ENCODE measurements at regions not wholly inside any gene's neighbourhood (a gene's known extent, or its start where the extent isn't known, plus 50 kb on each side); places are given as distances from the start of the nearest gene placed in this dataset.
"Not testable (repeated sequence)": the region's sequence is repeated elsewhere in the genome, so short reads cannot be mapped to it uniquely, and the experiment has no call there.

DNA sequence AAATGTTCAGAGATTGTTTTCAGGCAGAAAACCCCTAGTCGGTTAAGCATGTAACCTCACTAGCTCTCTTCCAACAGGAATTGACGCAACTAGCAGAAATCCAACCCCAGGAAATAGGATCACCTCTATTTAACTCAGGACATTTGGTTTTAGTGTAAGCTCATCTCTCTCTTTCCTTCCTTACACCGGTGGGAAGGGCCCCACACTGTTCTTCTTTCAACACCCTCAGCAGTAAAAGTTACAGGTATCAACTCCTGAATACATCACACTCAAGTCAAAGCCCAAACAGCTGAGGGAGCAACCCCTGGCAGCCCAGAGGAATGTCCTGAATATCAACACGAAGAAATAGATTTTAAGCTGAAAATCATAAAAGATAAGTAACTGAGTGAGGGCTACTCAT, 191.2 kb upstream of the KIF2B start:
- no peak for DNase-seq

DNA sequence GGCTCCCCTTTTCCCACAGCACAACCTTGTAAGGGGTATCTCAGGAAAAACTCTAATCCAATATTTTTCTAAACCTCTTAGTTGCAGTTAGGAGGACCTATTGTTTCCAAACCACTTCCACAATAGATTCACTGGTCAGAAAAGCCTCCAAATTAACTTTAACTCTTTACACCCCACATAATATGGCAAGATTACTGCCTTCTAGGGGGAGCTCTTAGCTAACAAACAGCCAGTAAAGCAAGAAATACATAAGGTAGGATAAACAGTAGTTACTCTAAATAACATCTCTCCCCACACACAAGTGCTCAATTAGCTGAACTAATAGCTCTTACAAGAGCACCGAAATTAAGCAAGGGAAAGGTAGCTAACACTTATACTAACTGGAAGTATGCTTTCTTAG, 192.1 kb upstream of the KIF2B start:
- no peak for DNase-seq

DNA sequence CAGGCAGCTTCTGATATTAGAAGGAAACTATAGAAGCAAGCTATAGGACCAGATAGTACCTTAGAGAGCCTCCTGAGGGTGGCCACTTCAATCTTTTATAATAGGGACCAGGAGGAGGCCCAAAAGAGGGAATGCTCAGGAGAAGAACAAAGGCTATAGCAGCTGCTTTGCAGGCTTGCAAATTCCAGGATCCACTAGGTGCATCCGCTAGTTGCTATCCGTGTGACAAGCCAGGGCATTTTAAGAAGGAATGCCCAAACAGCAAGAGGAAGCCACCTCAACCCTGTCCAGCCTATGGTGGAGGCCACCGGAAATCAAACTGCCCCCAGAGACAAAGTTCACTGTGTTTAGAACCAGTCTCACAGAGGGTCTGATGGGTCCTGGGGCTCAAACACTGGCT, 192.6 kb upstream of the KIF2B start:
- DNase-seq = no peak

DNA sequence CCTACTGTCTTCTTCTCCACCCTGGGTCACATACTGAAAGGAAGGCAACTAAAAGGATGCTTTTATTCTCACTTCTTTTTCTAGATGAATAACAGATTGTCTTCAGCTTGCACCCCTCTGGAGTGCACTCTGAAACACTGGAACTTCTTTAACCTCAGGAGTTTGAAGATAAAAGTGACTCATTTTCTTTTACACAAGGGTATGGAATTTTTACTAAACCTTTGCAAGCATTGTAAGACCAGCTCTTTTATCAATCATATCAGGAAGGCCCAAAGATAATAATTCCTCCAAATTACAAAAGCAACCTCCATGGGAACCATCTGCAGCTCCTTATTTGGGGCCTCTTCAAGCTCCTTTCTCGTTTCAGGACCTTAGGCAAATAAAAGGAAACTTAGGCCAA, 193.5 kb upstream of the KIF2B start:
- DNase-seq = no peak

DNA sequence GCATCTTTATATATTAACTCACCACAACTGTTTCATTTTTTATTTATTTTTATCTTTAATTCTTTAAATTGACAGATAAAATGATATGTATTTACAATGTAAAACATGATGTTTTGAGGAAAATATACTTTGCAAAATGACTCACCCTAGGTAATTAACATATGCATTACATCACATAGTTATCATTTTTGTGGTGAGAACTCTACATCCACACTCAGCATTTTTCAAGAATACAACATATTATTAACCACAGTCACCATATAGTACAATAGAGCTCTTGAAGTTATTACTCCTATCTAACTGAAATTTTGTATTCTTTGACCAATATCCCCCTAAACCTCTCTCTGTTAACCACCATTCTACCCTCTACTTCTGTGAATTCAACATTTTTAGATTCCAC, 194.7 kb upstream of the KIF2B start:
- DNase-seq = no peak

DNA sequence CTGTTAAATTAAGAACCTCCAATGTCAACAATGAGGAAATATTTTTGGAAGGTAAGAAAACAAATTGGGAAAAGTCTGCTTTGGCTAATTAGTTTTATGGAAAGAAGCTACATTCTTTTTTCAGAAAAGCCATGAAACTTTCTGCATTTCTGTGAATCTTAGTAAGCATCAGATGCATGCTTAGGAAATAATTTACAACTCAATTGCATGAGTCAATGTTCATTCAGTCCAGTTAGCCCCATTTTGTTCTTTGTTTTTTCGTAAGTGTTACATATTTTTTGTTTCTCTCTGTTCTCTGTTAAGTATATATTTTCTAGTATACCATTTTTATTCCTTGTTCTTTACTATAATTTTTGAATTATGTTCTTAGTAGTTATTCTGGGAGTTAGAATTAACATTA, 195.2 kb upstream of the KIF2B start:
- DNase-seq = no peak

DNA sequence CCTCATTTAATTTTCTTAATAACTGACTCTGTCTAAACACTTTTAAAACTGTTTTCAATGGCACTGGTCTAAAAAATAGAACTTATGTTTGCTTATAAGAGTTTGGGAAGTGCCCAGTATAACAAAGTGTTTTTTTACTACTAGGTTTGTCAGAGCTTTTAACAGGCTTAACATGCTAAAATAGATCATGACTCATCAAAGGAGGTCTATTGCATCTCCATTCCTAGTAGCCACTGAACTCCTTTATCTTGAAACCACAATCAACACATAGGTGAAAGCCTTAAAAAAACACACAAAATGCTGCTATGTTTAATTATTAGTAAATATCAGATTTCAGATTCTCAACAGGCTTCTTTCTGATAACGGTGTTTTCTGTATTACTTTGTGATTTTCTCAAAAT, 196.4 kb upstream of the KIF2B start:
- no peak for DNase-seq

DNA sequence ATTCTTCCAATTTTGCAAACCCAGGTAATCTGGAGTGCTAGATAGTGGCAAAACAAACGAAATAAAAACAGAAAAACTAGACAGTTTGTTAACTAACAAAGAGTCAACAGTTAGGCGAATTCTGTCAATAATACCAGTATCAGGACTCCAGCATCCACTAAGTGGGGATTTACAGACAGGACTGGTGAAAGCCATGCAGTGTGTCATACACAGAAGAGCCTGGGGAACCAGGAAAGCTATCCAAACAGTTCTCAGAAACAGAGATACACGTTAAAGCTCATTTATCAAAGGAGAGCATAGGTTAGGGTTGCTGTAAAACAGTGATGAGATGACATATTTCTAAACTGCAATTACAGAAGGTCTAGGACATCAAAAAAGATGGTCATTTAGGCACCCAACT, 203.7 kb upstream of the KIF2B start:
- DNase-seq = no peak

DNA sequence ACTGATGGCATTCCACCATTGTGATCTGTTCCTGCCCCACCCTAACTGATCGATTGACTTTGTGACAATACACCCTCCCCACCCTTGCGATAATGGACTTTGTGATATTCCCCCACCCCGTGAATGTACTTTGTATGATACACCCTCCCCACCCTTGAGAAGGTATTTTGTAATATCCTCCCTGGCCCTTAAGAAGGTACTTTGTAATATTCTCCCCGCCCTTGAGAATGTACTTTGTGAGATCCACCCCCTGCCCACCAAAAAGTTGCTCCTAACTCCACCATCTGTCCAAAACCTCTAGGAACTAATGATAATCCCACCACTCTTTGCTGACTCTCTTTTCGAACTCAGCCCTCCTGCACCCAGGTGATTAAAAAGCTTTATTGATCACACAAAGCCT, 214.5 kb upstream of the KIF2B start:
- not testable (repeated sequence) for DNase-seq

DNA sequence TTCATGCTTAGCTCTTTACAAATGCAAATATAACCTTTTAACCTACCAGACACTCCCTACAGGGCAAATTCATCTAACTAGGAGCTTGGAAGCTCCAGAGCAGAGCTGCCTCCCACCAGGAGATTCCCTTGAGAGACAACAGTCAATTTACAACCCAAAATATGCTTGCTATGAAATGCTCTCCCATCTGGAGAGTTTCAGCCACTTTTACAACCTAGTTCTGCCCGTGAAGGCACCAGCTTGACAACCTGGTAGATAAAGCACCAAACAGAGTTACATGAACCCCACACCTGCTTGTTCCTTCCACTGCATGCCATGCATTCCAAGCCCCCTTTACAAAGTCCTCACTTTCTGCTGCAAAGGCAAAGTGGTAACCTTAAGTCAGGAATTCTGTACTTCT, 215.3 kb upstream of the KIF2B start:
- no peak for DNase-seq

DNA sequence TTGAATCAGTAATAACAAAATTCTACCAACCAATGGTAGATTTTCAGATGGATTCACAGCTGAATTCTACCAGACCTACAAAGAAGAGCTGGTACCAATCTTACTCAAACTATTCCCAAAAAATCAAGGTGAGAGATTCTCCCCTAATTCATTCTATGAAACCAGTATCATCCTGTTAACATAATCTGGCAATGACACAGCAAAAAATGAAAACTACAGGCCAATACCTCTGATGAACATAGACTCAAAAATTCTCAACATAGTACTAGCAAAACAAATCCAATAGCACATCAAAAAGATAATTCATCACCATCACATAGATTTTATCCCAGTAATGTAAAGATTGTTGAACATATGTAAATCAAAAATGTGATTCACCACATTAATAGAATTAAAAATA, 234.4 kb upstream of the KIF2B start:
- DNase-seq = no peak

DNA sequence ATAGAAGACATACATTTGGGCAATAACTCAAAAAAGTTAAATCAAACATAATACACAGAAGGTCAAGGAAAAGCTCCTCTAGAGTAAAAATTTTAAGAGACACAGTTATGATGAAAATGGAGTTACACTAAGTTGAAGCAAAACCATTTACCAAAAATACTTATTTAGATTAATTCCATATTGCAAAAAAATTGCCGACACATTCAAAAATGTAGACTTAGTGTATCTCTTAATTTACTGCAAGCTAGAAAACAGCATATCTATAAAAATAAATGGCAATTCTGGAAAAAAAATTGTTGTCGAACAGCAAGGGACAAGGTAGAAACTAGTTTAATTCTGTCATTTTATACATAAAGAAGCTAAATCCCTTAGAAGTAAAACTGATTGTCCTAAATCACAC, 248.7 kb upstream of the KIF2B start:
- DNase-seq = no peak

DNA sequence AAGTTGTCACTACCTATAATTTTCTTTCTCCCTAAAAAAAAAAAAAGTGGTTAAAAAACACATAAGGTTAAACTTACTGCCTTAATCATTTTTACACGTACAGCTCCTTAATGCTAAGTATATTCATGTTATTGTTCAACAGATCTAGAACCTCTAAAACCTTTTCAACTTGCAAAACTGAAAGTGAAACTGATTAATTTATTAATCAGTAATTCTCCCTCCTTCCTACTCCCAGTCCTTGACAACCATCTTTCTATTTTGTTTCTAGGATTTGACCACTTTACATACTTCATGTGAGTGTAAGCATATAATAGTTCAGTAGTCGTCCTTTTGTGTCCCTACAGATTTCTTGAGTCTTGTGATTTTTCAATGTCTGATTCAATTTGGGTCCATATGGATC, 251.4 kb upstream of the KIF2B start:
- no peak for DNase-seq

DNA sequence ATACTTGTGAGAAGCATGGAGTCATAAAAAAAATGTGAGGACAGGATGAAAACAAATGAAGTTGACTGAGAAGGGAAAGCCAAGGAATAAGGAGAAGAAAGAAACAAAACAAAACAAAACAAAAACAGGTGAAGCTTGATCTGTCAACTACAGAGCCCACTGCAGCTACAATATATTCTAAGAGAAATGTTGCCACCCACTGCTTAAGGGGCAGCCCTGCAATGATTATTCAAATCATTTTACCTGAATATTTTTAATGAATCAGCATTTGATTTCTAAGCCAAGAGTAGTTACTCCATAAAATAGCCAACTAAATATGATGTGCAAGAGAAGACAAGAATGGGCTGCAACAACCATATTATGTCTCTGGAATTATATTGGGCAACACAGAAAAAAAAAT, 252.0 kb upstream of the KIF2B start:
- DNase-seq = no peak

DNA sequence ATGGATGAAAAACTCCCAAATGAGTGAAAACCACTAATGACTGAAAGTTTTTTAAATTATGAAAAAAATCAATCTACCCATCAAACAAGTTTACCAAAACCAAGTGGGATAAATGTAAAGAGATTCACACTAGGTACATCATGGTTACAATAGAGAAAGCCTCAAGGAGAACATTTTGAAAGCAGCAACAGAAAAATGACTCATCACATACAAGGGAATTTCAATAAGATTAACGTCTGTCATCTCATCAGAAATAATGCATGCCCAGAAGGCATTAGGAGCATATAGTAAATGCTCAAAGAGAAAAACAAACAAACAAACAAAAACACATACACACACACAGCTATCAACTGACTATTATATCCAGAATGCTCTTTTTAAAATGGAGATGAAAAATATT, 261.8 kb upstream of the KIF2B start:
- no peak for DNase-seq

DNA sequence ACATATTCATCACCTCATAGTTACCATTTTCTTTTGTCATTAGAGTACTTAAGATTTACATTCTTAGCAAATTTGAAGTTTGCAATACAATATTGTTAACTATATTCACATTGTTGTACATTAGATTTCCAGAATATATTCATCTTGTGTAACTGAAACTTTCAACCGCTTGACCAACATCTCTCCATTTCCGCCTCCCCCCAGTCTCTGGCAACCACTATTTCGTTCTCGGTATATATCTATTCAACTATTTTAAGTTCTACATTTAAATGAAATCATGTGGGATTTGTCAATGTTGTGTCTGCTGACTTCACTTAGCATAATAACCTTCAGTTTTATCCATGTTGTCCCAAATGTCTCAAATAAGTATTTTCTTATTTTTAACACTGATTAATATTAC, 274.5 kb upstream of the KIF2B start:
- DNase-seq = no peak

DNA sequence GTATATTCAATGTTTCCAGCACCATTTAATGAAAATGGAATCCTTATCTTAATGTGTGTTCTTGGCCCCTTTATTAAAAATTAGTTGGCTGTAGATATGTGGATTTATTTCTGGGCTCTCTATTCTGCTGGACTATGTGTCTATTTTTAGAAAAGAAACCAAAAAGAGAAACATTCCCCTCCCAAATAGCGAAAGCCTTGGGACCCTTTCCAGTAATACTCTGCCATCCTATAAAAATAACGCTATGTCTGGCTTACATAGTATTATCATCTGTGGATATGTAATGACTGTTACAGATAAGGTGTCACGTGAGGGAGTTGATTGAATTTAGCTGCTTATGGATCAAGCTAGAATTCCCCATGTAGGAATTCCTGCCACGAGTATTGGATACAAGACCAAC, 279.3 kb upstream of the KIF2B start:
- no peak for DNase-seq

DNA sequence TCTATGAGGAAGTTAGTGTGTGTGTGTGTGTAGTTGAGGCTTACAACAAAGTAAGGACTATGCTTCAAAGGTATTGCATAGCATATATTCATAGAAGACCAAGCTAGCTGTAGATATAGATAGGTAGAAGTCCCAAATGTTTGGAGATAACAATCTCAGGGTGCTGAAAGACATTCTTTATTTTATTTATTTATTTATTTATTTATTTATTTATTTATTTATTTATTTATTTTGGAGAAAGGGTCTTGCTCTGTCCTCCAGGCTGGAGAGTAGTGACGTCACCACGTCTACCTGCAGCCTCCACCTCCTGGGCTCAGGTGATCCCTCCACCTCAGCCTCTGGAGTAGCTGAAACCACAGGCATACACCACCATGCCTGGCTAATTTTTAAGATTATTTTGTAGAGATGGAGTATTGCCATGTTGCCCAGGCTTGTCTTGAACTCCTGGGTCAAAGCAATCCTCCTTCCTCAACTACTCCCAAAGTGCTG, 284.6 kb upstream of the KIF2B start:
- DNase-seq = no peak

DNA sequence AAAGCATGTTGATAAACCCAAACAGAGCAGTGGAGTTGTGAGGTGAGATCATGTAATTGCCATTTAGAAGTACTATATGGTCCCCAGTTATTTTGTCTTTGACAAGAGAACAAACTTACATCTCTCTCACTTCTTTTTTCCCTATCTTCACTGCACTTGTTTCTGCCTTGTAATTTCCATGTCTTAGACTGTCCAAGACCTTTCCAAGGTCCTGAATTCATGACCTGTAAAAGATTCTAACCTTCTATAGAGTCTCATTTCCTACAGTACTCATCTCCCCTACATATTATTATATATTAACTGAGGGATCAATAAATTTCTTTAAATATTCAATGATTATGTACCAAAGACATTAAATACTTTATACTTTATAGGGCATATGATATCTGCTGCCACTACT, 295.3 kb upstream of the KIF2B start:
- DNase-seq = no peak

DNA sequence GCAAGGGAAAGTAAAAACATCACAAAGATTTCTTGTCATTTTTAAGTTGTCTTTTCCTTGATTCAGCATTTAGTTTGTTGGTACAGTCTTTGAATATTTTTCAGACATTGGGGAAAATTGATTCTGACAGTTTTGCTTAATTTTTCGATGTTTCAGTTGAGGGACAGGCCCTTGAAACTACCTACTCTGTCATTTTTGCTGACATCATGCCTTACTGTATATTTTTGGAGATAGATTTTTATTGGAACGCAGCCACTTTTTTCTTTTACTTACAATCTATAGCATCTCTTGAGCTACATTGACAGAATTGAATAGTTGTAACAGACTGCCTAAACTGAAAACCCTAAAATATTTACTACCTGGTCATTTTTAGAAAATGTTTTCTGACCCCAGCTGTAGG, 297.1 kb upstream of the KIF2B start:
- no peak for DNase-seq

DNA sequence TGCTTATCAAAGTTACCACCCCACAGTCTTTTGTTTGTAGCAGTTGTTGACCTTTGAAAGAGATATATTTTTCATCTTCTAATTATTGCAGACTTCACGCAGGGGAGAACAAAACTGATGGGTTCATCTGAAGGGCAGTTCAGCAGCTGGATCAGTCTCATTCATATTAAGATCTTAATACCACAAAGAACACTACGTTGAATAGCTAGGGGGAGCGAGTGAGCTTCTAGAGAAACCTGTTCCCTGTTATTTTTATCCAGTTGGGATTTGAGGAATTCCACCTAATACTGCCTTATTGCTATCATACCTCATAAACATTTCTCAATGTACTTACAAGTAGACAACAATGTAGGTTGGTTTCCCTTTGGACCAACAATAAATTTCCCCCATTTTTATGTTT, 306.1 kb upstream of the KIF2B start:
- DNase-seq = no peak

DNA sequence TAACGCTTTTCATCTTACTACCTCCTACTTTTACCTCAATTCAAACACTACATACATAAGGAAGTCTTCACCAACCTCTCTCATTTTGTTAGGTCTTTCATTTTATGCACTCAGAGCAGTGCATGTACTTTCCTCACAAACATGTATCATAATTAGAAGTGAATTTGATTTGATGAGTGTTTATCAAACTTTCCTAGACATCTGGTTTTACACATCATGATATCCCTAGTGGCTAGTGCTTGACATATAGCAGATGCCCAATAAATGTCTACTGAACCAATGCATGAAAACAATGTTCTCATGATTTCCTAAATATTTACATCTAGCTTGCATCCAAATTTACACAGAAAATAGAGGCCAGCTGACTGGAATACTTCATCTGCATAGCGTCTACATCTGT, 323.4 kb upstream of the KIF2B start:
- DNase-seq = no peak

DNA sequence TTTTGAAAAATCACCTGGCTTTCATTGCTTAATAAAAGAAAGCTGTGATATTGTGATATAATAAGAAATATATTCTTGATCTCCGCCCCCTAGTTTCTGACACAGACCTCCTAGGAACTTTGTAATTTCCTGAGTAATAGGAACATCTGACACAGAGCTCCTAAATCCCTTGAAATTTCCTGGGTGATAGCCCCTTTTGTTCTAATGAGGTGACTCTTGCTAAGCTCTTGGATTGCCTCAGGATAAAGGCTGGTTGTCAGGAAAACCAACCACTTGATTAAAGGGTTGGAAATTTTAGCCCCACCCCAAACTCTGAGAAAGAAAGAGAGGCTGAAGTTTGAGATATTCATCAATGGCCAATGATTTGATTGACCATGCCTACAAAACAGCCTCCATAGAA, 326.4 kb upstream of the KIF2B start:
- no peak for DNase-seq

DNA sequence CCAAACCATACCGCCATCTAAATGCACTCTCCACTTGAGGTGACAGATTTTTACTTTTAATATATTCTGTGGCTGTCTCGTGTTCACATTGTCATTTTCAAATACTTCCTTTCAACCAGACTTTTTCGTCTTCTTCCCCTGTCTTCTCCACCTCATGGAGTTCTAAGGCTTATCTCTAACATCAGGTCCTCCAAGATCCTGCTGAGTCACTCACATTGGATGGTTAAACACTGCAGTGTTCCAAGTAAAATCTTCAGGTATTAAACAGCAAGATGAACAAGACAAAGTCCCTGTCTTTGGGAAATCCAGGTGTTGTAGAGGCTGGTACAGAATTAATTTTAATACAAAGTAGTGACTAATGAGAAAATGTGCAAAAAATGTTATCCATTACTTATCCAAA, 330.2 kb upstream of the KIF2B start:
- no peak for DNase-seq

DNA sequence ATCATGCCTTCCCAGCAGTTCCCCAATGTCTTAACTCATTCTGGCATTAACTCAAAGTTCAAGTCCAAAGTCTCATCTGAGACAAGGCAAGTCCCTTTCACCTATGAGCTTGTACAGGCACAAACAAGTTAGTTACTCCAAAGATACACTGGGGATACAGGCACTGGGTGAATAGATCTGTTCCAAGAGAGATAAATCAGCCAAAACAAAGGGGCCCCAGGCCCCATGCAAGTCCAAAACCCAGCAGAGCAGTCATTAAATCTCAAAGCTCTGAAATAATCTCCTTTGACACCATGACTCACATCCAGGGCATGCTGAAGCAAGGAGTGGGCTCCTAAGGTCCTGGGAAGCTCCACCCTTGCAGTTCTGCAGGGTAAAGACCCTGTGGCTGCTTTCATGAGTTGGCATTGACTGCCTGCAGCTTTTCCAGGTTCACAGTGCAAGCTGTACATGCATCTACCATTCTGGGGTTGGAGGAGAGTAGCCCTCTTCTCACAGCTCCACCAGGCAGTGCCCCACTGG, 332.2 kb upstream of the KIF2B start:
- no peak for DNase-seq

DNA sequence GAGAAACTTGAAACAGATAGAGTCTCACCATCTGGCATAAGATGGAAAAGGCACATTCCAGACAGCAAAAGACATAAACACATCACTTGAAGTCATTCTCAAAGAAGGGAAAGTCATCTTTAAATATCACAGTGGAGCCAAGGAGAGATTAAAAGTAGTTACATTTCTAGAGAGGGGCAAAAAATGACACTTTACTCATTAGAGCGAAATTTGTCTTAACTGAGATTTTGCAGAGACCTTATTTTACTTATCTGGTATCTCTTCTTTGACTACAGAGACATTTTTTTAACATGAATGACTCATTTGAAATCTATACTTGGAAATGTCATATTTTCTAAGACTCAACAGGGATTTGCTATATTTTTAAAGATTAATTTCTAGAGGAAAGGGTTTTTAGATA, 339.0 kb upstream of the KIF2B start:
- DNase-seq = no peak

All from NCI-H1930 (cell line).